ENCODE measurements at regions not wholly inside any gene's neighbourhood (a gene's known extent, or its start where the extent isn't known, plus 50 kb on each side); places are given as distances from the start of the nearest gene placed in this dataset.

GRCh38 chr7:32218154-32218467, 147.9 kb upstream of the PDE1C start:
- CTCF ChIA-PET = no interaction called here

More at GRCh38 chr7:32218154-32218467, 147.9 kb upstream of the PDE1C start:
- POLR2A ChIA-PET = no interaction called here
- H3K9me3 ChIP-seq = no peaks in the 10 kb centered on the region
- no peak overlapping the region for H3K27ac ChIP-seq (ENCODE audit: low read depth in 2 of 2, low read length in 1 of 2)
- no peaks in the 10 kb centered on the region for H3K36me3 ChIP-seq (replicated peaks in 1 of 2; ENCODE audit: control insufficient read depth in 1 of 2, insufficient read depth in 2 of 2, low read length in 1 of 2)
- no peak overlapping the region for H3K4me2 ChIP-seq
- no peak for DNase-seq
- H3K4me1 ChIP-seq (ENCODE audit: control insufficient read depth in 1 of 2, insufficient read depth in 2 of 2, low read depth in 1 of 2, low read length in 1 of 2) = no peaks in the 10 kb centered on the region
- 8% methylated on average over 1 of the region's 1 CpG for WGBS (ENCODE audit: low lambda C conversion rate)
- no peaks in the 10 kb centered on the region for H3K9me2 ChIP-seq
- no peak for TF ChIP-seq TEAD4 (IDR thresholded peaks at IDR 0.05; ENCODE audit: borderline replicate concordance, insufficient read depth)
- TF ChIP-seq GATA2 (CRISPR knock-in tag; IDR thresholded peaks at IDR 0.05) = no peak
- TF ChIP-seq TAF1 (IDR thresholded peaks at IDR 0.05; ENCODE audit: borderline replicate concordance, low read depth, low read length) = no peak
- no peak for TF ChIP-seq USF2 (IDR thresholded peaks at IDR 0.05; ENCODE audit: borderline replicate concordance, low read depth, low read length)
- TF ChIP-seq MAX (IDR thresholded peaks at IDR 0.05; ENCODE audit: low read depth) = no peak
- no peak for TF ChIP-seq REST (IDR thresholded peaks at IDR 0.05; ENCODE audit: low read depth, low read length)
- TF ChIP-seq RCOR1 (IDR thresholded peaks at IDR 0.05; ENCODE audit: low read length) = no peak
- no peak for TF ChIP-seq EP300 (IDR thresholded peaks at IDR 0.05; ENCODE audit: borderline replicate concordance in 1 of 2, low read depth in 1 of 2, low read length in 1 of 2)
- no peak for TF ChIP-seq MXI1 (IDR thresholded peaks at IDR 0.05; ENCODE audit: low read depth, low read length)
- TF ChIP-seq SMC3 (IDR thresholded peaks at IDR 0.05; ENCODE audit: low read depth, low read length) = no peak
- no peak for TF ChIP-seq PBX3 (IDR thresholded peaks at IDR 0.05)
- no peak for TF ChIP-seq SIN3A (IDR thresholded peaks at IDR 0.05; ENCODE audit: borderline replicate concordance, low read depth, low read length)
- no peak for TF ChIP-seq ELF1 (IDR thresholded peaks at IDR 0.05)
- TF ChIP-seq FOSL2 (IDR thresholded peaks at IDR 0.05; ENCODE audit: borderline replicate concordance, low read depth) = no peak
- TF ChIP-seq FOXJ3 (CRISPR knock-in tag; IDR thresholded peaks at IDR 0.05) = no peak
- TF ChIP-seq CHD2 (IDR thresholded peaks at IDR 0.05; ENCODE audit: low read length, partially characterized antibody) = no peak
- TF ChIP-seq FOXM1 (IDR thresholded peaks at IDR 0.05; ENCODE audit: low read depth) = no peak
- TF ChIP-seq TCF12 (IDR thresholded peaks at IDR 0.05) = no peak
- H4K20me1 ChIP-seq (ENCODE audit: insufficient read depth) = no peaks in the 10 kb centered on the region
- no peaks in the 10 kb centered on the region for H3F3A ChIP-seq (replicated peaks; ENCODE audit: insufficient read depth)
- H3K9ac ChIP-seq = no peak overlapping the region
- H3K79me2 ChIP-seq (ENCODE audit: insufficient read depth) = no peaks in the 10 kb centered on the region
- no peak overlapping the region for H3K4me3 ChIP-seq (ENCODE audit: low read depth in 2 of 2, low read length in 1 of 2)
- no peak overlapping the region for H2AFZ ChIP-seq (ENCODE audit: low read depth)
- H3K27me3 ChIP-seq (ENCODE audit: insufficient read depth) = peaks cover 53% of the 10 kb centered on the region

All from SK-N-SH (cell line).